T-helper 2 cell treated with Interferon-gamma antibody and Interleukin-4, amounts not matched to agents 100 ng/mL and 5 ng/mL, for 36 hours (primary cell): ENCODE measurements at regions not wholly inside any gene's neighbourhood (a gene's known extent, or its start where the extent isn't known, plus 50 kb on each side); places are given as distances from the start of the nearest gene placed in this dataset.
"Not testable (repeated sequence)": the region's sequence is repeated elsewhere in the genome, so short reads cannot be mapped to it uniquely, and the experiment has no call there.

ENCODE experiments used
- intact Hi-C: fragments of 100-400 bp; cut with micrococcal nuclease; formaldehyde crosslinking; loops from one replicate; pipeline ENCODE4 v1.15.1; 2023

DNA sequence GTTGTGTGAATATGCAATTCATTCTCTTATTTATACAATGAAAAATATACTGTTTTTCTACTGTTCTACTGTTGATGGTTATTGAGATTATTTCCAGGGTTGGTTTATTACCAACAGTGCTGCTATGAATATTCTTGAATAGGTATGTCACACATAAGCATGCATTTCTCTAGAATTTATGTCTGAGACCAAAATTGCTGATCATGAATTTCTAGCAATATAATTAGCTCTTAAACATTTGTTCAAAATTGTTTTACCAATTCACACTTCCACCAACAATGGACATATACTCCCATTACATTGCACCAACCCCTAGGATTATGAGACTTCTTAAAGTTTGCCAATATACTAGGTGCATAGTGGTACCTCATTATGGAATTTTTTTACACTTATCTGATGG lies 164.1 kb upstream of the KCNQ5 start:
- intact Hi-C loops = no loop called here

DNA sequence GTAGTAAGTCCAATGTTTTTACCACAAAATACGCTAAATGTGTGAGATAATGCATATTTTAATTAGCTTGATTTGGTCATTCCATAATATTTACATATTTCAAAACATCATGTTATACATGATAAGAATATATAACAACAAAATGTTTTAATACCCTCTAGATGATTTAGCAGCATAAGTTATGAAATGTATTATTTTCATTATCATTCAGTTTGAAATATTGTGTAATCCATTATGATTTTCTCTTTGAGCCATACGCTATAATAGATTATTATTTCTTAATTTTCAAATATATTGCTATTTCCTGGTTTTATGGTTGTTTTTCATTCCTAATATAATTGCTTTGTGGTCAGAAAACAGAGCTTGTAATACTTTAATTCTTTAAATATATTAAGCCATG lies 163.3 kb upstream of the KCNQ5 start:
- intact Hi-C loops = no loop called here

DNA sequence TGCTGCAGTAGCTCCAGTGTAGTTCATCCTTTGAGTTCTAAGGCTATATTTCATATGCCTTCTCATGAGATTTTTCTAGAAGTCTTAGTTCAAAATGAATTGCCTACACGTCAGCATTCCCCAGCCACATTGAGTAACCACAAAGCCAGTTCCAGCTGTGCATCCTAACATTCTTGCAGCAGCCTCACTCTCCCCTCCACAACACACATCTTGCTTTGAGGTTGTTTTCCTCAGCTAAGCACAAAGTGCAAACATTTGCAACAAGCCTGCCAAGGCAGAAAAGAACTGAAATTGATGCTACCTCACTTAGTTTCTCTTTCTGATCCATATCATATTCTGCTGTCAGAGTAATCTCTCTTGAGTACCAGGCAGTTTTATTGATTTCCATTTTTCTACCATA lies 160.7 kb upstream of the KCNQ5 start:
- intact Hi-C loops = no loop called here

DNA sequence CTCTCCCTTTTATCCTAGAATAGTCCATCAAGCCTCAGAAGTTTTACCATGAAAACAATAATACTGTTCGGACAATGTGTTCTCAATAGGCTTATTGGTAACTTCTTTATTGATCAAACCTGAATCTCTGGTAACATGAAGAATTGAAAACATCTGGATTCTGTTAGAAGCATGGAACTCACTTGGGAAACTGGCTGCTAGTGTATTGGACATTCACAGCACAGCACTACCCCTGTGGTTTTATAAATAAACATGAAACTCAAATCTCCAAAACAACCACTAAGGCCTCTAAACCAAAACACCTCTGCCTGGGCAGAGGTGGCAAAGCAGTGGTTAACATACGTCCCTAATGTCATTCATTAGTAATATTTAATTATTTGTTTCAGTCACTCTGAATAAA lies 157.6 kb upstream of the KCNQ5 start:
- intact Hi-C loops = no loop called here

DNA sequence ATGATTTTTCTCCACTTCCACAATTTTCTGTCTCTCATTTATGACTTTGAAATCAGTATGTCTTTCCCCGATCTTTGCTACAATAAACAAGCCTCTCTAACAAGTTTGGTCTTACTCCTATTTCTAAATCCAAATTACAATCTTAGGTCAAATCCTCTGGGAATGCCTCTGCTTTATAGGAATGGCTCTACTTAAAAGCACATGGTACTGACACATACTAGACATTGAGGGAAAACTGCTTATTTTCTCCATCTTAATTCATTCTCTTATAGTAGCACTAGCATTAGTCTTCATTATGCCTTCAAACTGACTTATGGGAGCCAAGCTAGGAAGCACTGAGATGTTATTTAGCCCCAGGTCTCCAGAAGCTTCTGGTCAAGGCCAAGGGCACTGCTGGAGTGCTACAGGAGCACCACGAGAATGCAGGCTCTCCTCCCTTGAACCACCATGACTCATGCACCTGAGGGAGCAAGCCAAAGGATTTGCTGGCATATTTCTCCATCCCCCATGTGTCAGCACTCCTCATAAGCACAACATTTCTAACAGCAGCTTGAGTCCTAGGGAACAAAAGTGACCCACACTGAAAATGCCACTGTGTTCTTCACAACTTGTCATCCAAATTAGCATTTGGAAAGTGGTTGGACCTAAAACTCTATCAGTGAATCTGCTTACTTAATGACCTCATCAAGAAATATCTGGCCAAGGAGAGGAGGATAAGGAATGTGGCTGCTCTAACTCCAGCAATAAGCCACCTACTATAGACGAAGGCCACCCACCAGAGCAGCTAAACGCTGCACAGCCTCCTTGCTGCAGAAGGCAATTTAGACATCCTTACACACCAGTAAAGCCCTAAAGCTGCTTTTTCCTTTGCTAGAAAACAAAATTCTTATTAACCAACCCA lies 156.8 kb upstream of the KCNQ5 start:
- intact Hi-C loops = no loop called here

DNA sequence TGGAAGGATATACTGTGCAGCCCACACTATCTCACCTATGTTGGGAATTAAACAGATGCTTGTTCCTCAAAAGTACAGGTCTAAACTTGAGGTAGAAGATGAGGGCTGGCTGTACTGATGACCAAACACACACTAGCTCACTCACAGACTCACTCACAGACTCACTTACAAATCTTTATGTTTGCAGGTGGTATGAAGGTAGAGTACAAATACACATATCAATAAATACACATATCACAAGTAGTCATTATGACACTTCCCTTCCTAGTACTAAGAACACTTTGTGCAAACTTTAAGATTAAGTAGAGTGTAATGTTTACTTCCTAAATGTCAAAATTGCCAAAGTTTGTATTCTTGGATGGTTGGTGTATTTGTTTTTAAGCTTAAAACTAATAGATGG lies 155.4 kb upstream of the KCNQ5 start:
- intact Hi-C loops = no loop called here

DNA sequence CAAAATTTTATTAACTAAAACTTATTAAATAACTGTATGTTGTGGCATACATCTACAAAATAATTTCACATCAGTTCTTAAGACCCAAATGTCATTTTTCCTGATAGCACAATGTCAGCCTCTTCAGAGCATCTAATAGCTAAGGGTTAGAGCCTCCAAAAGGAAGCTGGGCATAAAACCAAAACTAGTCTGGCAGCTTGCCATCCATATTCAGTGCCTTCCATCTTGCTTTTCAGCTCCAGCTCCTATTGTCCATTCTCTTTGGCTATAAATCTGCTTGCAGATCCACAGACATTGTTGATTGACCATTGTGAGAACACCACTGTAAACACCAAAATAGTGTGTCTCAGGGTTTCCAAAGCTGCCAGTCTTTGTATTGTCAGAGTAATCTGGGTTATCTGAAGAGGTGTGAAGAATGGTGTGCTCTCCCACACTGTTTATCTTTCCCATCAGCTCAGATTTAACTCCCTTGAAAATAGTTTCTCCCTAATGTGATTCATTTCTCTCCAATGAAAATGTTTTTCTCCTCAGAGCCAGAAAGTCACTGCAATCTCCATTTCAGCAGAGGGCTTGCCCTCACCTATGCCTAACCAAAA lies 154.8 kb upstream of the KCNQ5 start:
- intact Hi-C loops = no loop called here

DNA sequence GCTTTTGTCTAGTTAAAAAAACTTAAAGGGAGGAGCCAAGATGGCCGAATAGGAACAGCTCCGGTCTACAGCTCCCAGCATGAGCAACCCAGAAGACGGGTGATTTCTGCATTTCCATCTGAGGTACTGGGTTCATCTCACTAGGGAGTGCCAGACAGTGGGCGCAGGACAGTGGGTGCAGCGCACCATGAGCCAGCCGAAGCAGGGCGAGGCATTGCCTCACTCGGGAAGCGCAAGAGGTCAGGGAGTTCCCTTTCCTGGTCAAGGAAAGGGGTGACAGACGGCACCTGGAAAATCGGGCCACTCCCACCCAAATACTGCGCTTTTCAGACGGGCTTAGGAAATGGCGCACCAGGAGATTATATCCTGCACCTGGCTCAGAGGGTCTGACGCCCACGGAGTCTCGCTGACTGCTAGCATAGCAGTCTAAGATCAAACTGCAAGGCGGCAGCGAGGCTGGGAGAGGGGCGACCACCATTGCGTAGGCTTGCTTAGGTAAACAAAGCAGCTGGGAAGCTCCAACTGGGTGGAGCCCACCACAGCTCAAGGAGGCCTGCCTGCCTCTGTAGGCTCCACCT lies 152.4 kb upstream of the KCNQ5 start:
- intact Hi-C loops = not testable (repeated sequence)

DNA sequence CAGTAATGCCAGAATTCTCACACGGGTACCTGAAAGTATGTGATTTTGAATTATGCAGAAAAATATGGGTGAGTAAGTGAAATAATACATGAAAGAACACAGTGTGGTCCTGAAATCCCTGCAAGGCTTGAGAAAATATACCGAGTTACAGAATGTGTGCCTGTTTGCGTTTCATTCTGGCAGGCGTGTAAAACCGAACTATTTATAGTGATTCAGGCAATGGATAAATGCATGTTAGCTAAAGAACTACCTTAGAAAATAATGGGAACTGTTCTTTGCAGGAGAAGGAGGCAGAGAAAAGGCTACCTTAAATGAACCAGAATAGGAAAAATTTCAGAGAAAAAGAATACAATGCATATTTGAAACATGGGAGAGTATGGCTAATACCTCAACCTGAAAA lies 145.8 kb upstream of the KCNQ5 start:
- intact Hi-C loops = no loop called here

DNA sequence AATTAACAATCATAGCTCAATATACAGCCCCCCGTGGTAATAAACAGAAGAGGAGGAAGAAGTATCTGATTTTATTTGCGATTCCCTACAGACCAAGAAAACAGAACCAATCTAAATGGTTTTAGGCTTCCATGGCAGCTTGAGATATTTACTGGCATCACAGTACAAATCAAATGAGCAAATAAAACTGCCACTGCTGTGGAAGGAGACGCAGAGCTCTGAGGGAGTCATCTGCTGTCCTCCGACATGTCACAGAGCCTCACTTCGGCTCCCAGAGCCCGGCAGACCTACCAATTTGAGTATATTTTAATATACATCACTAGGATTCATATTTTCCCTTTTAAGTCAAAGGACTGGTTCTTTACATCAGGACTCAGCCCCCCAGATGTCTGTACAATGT lies 145.2 kb upstream of the KCNQ5 start:
- intact Hi-C loops = no loop called here

DNA sequence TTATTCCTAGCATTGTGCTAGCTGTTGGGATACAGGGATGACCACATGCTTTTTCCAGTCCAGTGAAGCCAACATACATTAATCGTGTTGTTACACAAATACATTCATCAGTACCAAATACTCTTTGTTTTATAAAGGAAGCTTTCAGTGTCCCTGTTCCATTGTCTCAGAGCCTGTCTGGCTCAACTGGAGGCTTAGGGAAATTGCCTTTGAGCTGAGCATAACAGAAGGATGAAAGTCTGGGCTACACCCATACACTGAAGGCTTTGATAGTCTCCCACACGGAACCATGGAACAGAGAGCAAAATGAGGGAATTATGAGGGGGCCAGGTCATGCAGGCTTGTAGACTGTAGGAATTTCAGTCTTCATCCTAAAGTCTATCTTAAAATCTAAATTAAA lies 126.4 kb upstream of the KCNQ5 start:
- intact Hi-C loops = no loop called here

DNA sequence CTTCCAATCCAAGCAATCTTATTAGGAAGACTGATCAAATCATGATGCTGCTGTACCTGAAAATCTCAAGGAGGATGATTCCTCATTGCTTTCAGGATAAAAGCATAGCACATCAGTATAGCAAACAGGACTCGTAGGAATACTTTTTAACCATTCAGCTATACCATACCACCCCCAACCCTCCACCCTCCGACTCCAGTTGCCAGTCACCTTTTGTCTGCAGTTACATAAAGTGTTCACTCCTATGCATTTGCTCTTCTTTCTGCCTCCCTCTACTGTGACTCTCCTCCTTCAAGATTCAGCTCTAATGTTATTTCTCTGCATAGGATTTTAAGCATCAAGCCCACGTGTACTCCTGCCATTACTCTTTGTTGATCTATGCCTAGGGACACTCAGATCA lies 124.7 kb upstream of the KCNQ5 start:
- intact Hi-C loops = no loop called here

DNA sequence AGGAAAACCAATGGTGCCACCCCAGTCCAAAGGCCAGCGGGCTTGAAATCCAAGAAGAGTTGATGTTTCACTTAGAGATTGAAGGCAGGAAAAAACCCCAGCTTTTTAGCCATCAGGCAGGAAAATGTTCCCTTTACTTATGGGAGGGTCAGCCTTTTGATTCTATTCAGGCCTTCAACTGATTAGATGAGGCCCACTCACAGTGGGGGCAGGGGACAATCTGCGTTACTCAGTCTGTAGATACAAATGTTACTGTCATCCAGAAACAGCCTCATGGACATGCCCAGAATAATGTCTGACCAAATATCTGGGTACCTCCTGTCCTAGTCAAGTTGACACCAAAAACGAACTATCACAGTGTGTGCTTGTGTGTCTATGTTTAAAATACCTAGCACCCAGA lies 121.2 kb upstream of the KCNQ5 start:
- intact Hi-C loops = no loop called here

DNA sequence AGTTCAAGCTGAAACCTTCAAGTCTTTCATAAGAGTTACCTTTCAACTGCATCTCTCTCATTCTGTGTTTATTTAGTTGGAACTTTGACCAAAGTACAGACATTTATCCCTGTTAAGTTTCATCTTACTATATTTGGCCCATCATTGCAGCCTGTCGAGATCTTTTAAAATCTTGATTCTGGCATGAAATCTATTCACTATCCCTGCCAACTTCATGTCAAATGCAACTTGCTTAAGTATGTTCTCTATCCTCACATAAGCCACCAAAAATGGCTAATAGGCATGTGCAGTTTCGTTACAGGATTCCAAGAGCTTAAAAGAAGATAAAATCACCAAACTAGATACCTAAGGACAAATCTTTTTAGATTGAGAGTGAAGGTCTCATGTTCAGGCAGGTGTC lies 117.5 kb upstream of the KCNQ5 start:
- intact Hi-C loops = no loop called here

DNA sequence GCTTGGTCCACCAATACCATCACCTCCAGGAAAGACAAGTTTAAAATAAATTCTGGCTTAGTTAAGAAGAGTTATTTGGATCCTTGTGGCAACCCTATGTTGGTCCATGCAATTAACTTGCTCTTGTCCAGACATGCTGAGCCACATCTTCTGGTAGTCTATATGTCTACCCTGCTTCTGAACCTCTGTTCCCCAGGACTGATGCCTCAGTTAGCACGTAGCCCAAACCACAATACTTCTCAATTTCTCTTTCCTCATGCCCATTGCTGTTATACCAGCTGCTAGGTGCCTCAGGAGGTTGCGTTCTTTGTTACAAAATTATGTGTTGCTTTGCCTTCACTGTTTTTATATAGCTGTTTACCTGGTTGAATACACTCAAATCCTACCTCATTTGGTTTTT lies 116.4 kb upstream of the KCNQ5 start:
- intact Hi-C loops = no loop called here

DNA sequence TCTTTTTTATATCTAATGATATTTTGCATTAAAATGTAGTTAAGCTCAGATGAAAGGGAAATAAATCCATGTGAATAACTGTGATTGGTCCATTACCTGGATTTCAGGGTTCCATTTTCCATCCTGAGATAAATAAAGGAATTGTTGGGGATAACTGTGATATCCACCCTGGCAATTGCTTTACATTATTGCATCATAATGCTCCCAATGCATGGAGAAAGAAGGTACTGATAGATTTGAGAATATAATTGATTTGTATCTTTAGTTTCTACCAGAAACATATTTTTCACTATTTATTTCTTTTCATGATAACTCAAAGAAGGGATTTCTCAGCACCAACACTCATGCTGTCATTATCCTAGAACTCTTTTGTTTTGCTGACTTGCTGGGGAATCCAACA lies 102.0 kb upstream of the KCNQ5 start:
- intact Hi-C loops = loop anchor here (5.0 kb wide), 1 partner anchor 612 kb away; no protein-coding TSS in a partner anchor

DNA sequence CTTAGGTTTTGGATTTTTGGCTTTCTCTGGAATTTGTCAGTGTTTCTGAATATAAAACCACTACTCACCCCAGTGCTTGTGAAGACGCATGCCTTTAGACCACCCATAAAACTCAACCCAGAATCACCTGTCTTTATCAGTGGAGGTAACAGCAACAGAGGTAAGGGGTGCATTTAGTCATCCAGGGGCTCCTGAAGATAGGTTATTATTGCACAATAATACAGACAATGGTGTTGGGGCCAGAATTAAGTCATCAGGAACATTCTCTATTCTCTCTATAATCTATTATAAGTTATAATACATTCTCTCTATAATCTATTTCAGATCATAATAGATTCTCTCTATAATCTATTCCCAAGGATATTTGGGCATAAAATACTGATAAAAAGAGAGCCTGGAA lies 100.2 kb upstream of the KCNQ5 start:
- intact Hi-C loops = no loop called here

DNA sequence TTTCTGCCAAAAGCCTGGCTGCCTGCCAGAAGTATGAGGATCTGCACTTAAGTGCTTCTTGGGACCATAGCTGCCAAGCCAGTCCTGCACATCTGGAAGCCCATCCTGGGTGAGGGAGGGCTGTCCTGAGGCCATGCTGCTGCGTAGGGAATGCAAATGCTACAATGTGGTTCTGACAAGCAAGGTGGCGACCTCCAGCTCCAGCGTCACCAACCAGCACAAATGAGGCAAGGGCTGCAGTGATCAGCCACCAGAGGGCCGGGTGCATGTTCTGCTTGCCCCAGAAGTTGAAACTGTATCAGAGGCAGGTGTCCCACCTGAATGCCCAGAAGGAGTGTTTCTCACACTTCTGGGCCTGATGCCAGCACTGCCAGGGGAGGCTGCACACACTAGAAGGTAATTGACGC lies 99.1 kb upstream of the KCNQ5 start:
- intact Hi-C loops = no loop called here

DNA sequence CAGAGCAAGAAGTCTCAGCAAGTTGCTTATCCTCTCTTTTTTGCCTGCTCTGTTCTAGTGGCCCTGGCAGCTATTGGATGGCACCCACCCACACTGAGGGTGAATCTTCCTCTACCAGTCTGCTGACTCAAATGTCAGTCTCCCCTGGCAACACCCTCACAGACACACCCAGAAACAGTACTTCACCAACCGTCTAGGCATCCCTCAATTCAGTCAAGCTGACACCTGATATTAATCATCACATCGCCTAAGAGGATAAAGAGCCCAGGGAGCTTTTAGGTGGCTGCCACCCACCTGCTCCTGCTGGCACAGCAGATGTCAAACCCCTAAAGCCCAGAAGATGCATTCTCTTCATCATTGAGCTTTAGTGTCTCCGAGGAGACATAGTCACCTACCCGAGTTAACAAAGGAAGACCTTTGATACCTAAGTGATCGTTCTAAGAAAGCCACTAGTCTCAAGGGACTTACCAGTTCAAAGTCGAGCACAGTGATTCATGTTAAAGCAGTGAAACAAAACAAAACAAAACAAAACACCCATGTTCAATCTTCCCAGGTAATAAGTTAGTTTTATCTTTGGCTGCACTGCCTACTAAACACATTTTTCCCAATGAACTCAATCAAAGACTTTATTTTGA lies 97.7 kb upstream of the KCNQ5 start:
- intact Hi-C loops = no loop called here

DNA sequence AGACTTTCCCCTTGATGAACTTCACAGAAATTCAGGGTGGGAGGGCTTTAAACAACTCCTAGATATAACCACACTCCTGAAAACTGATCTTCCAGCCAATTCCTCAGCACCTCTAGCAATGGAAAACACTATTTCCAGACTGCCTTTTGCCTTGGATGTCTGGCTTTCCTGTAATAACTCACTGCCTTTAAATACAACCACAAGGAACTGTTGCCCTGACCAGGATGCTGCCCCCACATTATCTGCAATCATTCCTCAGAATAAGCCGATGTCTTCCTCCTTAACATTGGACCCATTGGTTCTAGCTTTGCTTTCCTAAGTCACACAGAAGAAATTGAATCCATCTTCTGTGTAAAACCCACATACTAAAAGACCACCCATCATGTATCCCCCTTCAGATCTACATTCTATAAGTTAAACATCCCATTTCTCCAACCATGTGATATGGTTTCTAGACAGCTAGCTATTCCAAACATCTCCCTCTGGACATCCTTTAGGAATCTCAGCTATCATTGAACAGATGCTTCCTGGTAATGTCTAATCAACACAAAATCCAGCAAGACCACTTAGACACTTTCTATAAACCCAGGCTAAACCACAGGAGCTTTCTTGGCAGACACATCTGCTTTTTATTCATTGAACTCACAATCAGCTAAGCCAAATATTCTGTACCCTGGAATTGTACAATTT lies 95.9 kb upstream of the KCNQ5 start:
- intact Hi-C loops = no loop called here

DNA sequence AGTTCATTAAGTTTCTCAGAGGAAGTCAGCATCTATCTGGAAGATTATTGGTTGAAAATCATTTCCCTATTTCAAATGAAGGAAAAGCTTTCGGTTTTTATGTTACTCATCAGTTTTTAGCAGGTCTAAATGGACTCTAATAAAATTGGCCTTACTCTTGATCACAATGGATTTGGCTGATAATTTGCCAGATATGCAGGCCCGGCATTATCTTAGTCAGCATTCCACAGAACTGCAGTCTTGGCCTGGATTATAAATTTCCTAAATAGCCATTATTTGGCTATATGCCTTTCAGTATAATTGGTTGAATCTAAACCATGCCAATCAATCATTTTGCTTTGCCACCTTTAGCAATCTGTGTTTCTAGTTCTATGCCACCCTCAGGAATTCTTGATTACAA lies 91.7 kb upstream of the KCNQ5 start:
- intact Hi-C loops = no loop called here

DNA sequence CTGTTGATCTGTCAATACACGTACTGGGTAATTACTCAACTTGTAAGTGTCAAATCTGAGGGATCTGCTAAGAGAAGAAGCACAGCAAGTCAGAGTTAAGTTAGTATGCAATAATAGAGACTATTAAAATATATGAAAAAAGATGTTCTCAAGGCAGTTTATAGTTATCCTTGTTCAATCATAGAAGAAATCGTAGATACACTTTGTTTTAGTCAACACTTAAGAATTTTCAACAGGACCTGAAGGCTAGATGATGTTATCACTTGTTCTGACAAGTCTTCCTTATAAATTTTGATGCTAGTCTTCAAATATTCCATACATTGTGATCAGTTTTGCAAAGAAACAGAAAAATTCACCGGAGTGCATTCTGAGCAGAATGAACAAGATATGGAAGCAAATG lies 91.1 kb upstream of the KCNQ5 start:
- intact Hi-C loops = no loop called here
